PC-3 (cell line): ENCODE measurements at regions not wholly inside any gene's neighbourhood (a gene's known extent, or its start where the extent isn't known, plus 50 kb on each side); places are given as distances from the start of the nearest gene placed in this dataset.

Source experiments
- EZH2 ChIP-seq: fragments of 300-600 bp; sonication (generic); IDR thresholded peaks from one replicate; pipeline ENCODE4 v1.6.1; 2017; ENCODE audit warnings: antibody characterized with exemption, mild to moderate bottlenecking, low read length; ENCODE audit not compliant: unreplicated experiment
- TF ChIP-seq, protein P1 (sequence below): fragments of 300-600 bp; sonication (generic); conservative IDR thresholded peaks from 2 replicates; pipeline ENCODE4 v1.5.1; 2017; ENCODE audit warnings: antibody characterized with exemption, low read depth, mild to moderate bottlenecking, low read length

- TF ChIP-seq, protein P1, sequence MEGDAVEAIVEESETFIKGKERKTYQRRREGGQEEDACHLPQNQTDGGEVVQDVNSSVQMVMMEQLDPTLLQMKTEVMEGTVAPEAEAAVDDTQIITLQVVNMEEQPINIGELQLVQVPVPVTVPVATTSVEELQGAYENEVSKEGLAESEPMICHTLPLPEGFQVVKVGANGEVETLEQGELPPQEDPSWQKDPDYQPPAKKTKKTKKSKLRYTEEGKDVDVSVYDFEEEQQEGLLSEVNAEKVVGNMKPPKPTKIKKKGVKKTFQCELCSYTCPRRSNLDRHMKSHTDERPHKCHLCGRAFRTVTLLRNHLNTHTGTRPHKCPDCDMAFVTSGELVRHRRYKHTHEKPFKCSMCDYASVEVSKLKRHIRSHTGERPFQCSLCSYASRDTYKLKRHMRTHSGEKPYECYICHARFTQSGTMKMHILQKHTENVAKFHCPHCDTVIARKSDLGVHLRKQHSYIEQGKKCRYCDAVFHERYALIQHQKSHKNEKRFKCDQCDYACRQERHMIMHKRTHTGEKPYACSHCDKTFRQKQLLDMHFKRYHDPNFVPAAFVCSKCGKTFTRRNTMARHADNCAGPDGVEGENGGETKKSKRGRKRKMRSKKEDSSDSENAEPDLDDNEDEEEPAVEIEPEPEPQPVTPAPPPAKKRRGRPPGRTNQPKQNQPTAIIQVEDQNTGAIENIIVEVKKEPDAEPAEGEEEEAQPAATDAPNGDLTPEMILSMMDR, result no peak
- TF ChIP-seq EZH2, result no peak
Measured at GRCh38 chr5:173794901-173795416, 93.2 kb upstream of the CPEB4 start.
